KG1 (cell line): ENCODE measurements at regions not wholly inside any gene's neighbourhood (a gene's known extent, or its start where the extent isn't known, plus 50 kb on each side); places are given as distances from the start of the nearest gene placed in this dataset.

Experiments
- DNase-seq: peaks from one replicate; lab custom pipeline; 2025; lab: John Stamatoyannopoulos, UW

DNA sequence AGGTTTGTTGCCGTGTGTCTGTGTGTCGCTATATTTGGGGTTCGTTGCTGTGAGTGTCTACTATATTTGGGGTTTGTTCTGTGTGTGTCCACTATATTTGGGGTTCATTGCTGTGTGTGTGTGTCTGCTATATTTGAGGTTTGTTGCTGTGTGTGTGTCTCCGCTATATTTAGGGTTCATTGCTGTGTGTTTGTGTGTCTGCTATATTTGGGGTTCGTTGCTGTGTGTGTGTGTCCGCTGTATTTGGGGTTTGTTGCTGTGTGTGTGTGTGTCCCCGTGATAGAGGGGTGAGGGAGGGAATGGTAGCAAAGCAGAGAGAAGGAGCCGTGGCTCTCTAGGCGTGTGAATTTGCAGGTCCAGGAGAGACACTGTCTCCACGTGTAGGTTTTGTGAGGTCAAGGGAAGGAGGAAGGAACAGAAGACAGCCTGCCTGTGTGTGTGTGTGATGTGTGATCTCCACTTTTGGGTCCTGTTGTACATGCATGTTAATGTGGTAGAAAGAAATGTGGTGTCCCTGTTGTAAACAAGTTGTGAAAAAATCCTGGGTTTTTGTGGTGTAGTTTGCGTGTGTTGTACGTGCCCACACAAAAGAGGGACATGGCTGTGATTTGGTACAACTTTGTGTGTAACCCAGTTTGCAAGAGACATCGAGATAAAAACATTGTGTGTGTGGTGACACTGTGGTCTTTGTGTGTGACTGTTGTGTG lies 56.3 kb upstream of the ECE1 start:
- DNase-seq: no peak

DNA sequence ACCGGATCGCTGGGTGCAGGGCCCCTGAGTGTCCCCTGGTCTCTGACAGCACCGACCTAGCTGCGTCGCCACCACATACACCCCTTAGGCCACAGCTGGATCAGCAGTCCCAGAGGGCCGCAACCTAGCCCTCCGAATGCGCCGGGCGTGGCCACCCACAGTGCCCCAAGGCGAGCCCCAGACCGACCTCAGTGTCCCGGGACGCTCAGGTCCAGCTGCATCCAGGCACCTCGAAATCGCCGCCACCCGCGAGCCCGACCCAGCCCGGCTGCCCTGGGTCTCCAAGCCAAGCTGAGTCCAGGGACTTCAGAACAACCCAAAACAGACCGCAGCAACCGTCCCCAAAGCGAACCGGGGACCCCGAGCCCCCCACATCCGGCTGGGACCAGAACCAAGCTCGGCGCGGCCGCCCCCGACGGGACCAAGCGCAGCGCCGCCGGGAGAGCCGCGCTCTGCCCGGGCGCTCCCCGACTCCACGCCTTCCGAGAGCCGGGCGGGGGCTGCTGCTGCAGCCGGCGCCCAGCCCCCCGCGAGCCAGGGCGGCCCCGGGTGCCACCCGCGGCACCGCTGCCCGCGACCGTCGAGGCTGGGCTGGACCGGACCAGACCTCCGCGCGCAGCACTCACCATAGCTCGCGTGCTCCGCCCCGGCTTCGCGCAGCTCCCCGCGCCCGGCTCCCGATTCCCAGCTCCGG lies 54.6 kb upstream of the ECE1 start:
- no peak for DNase-seq

DNA sequence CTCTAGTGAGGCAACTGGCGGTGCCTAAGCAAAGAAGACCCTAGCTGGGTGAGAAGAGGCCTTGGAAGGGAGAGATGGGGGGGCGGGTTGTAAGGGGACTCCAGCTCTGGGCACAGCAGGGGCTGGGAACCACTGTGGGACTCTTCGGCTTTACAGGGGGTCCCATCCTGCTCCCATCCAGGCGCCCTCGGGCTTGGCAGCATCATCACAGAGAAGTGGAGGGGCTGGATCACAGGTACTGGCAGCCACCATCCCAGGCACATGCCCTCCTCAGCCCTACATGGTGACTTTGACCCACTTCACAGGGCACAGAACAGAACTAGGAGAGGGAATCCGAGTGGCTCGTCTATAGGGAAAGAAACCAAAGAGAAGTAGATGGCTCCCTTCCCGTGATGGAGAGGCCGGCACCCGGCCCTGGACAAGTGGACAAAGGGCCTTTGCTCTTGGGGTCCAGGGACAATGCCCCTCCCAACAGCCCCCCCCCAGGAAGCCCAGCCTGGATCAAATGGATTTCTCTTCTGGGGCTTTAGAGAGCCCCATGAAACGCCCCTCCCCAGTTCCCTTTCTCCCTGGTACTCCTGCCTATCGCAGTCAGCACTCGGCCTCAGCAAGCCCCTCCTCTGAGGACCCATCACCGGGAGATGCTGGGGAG lies 54.0 kb upstream of the ECE1 start:
- no peak for DNase-seq

DNA sequence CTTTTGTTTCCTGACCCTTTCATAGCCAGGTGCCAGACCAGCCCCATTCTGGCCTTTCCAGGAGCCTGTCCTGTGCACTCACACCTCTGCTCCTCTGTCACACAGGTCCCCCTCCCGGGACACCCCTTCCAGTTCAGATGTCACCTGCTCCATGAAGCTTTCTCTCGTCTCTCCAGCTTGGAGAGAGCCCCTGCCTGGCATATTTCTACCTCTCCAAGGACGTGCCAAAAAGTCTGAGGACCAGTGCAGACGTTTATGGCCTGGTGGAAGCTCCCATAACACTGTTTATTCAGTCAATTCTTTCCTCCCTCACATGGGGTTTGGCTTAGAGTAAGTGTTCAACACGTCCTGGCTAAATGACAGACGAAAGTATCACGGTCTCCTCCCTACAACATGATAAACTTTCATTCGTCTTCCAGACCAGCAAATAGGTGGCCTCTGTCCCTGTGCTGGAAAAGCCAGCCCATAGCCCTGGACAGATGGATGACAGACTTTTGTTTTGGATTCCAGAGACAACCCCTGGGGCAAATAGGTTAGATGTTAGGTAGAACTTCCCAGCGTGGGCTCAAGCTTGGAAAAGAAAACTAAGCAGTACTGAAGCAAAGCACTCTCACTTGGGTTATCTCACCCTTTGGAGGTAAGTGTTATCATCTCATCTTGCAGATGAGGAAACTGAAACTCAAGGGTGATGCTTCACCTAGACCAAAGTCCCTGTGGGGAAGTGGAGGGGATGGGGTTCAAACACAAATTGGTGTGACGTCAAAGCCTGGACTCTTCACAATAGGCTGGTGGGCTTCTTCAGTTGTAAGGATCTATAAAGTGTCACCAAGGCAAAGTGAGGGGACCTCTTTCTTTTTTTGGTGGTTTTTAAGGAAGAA lies 52.9 kb upstream of the ECE1 start:
- DNase-seq: no peak

DNA sequence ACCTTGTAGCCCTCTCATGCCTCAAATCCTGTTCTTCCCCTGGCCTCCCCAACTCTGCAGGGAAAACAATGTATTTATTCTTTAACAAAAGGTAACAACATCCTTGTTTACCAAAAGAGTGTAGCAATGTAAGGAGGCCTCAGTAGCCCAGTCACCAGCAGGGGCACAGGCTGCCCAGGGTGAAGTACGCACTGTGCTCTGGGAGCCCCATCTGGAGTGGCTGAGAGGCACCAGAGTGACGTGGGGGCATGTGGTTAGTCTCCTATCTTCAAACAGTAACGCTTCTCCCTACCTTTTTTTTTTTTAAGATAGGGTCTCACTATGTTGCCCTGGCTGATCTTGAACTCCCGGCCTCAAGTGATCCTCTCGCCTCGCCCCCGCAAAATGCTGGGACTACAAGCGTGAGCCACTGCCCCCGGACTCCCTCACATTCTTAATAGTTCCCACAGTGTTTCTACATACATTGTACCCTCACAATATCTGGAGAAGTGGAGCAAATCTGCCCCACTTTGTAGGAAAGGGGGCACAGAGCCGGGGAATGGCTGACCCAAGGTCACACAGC lies 51.3 kb upstream of the ECE1 start:
- no peak for DNase-seq

DNA sequence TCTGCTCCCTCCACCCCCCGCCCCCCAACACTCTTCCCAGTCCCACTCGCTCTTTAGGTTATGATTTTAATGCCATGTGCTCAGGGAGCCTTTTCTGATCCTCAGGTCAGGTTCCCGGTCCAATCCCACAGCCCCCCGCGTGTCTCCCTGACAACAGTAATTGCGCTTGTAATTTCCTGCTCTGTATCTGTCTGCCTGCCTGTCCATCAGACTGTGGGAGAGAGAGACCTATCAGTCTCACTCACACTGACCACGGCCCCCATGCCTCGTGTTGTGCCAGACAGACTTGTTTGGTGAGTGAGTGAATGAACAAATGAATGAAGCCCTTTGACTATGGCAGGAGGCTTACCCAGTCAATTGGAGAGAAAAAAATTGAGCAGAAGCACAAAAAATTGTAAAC lies 50.8 kb upstream of the ECE1 start:
- no peak for DNase-seq

DNA sequence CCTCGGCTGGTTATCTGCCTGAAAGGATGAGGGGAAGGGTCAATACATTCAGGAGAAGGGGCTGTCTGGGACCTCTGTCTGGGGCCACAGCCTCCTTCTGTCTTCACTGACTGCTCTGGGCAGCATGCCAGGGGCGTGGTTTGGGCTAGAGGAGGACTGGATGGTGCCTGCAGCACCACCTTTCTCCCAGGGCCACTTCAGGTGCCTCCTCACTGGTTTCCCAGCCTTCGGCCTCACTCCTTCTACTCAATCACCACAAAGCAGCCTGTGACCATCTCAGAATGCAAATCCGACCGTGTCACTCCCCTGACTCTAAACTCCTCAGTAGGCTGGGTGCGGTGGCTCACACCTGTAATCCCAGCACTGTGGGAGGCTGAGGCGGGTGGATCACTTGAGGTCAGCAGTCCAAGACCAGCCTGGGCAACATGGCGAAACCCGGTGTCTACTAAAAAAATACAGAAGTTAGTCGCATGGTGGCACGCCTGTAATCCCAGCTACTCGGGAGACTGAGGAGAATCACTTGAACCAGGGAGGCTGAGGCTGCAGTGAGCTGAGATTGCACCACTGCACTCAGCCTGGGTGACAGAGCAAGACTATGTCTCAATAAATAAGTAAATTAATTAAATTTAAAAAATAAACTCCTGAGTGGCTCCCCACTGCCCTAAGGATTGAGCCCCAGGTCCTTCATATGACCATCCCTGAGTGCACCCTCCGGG lies 50.1 kb upstream of the ECE1 start:
- DNase-seq: no peak
